Endodermal cell (in vitro differentiated cells): ENCODE measurements at regions not wholly inside any gene's neighbourhood (a gene's known extent, or its start where the extent isn't known, plus 50 kb on each side); places are given as distances from the start of the nearest gene placed in this dataset.
"Not testable (repeated sequence)": the region's sequence is repeated elsewhere in the genome, so short reads cannot be mapped to it uniquely, and the experiment has no call there.

Source experiments
- DNase-seq: peaks from one replicate; pipeline ENCODE4 v3.0.0-alpha.2; 2017
- H3K27ac ChIP-seq: 2 replicates; pipeline ENCODE4 v1.5.1; 2013; ENCODE audit warnings: mild to moderate bottlenecking, low read depth, low read length, moderate library complexity
- H3K27me3 ChIP-seq: 2 replicates; pipeline ENCODE4 v1.6.1; 2013; ENCODE audit warnings: mild to moderate bottlenecking, low read length, moderate library complexity; ENCODE audit not compliant: insufficient read depth, control insufficient read depth, poor library complexity, severe bottlenecking
- H3K36me3 ChIP-seq: 2 replicates; pipeline ENCODE4 v1.7.0; 2013; ENCODE audit warnings: mild to moderate bottlenecking, low read length, moderate library complexity; ENCODE audit not compliant: control insufficient read depth, insufficient read depth
- H3K4me1 ChIP-seq: one replicate; pipeline ENCODE4 v1.7.0; 2013; ENCODE audit warnings: low read length; ENCODE audit not compliant: control insufficient read depth, insufficient read depth
- H3K4me3 ChIP-seq: 2 replicates; pipeline ENCODE4 v1.5.1; 2013; ENCODE audit warnings: mild to moderate bottlenecking, low read length, moderate library complexity
- H3K9ac ChIP-seq: 2 replicates; pipeline ENCODE4 v1.6.1; 2013; ENCODE audit warnings: mild to moderate bottlenecking, low read length, moderate library complexity; ENCODE audit not compliant: poor library complexity, severe bottlenecking; ENCODE audit errors: extremely low read depth
- H3K9me3 ChIP-seq: 2 replicates; pipeline ENCODE4 v1.6.1; 2013; ENCODE audit warnings: mild to moderate bottlenecking, low read length, moderate library complexity; ENCODE audit not compliant: control insufficient read depth
- H3K27ac Mint-ChIP-seq: 2 replicates; pipeline ENCODE4 v1.8.0; 2020; ENCODE audit warnings: mixed read lengths
- H3K27me3 Mint-ChIP-seq: 2 replicates; pipeline ENCODE4 v1.8.0; 2021; ENCODE audit warnings: mild to moderate bottlenecking, mixed read lengths; ENCODE audit not compliant: insufficient read depth
- H3K36me3 Mint-ChIP-seq: 2 replicates; pipeline ENCODE4 v1.8.0; 2020; ENCODE audit warnings: low read depth, mixed read lengths
- H3K4me1 Mint-ChIP-seq: 2 replicates; pipeline ENCODE4 v1.8.0; 2020; ENCODE audit warnings: mixed read lengths
- H3K4me3 Mint-ChIP-seq: 2 replicates; pipeline ENCODE4 v1.8.0; 2020; ENCODE audit warnings: mild to moderate bottlenecking, moderate library complexity, mixed read lengths
- H3K9me3 Mint-ChIP-seq: 2 replicates; pipeline ENCODE4 v1.8.0; 2020; ENCODE audit warnings: mild to moderate bottlenecking, mixed read lengths
- CTCF ChIP-seq: fragments of 200-600 bp; sonication (generic); conservative IDR thresholded peaks from 2 replicates; pipeline ENCODE4 v1.5.0; 2021; ENCODE audit warnings: antibody characterized with exemption, mild to moderate bottlenecking
- WGBS, 2 experiments: methylation state at CpG; one replicate each; pipeline versions ENCODE4 v1.1.5 to v1.1.7; 2013; ENCODE audit warnings: missing lambda C conversion rate in 2 of 2, mixed read lengths in 1 of 2; ENCODE audit not compliant: insufficient coverage in 1 of 2, insufficient read length in 1 of 2; 5-methylcytosine and 5-hydroxymethylcytosine counted together

GRCh38 chr12:4833524-4833923, 76.2 kb upstream of the KCNA1 start:
- H3K36me3 Mint-ChIP-seq, result peaks cover 4% of the 10 kb centered on the region
- H3K36me3 ChIP-seq, result no peaks in the 10 kb centered on the region
- H3K4me3 ChIP-seq, result no peak overlapping the region
- no peak overlapping the region for H3K27ac ChIP-seq
- peaks cover 6% of the 10 kb centered on the region for H3K9me3 ChIP-seq
- peaks cover 3% of the 10 kb centered on the region for H3K27me3 Mint-ChIP-seq
- H3K4me3 Mint-ChIP-seq, result no peak overlapping the region
- peaks cover 9% of the 10 kb centered on the region for H3K4me1 Mint-ChIP-seq
- H3K9ac ChIP-seq, result no peak overlapping the region
- TF ChIP-seq CTCF, result no peak
- 77 to 92% methylated on average over 3 of the region's 3 CpGs for WGBS, 2 experiments
- no peak for DNase-seq
- H3K27me3 ChIP-seq, result no peaks in the 10 kb centered on the region
- H3K9me3 Mint-ChIP-seq, result peaks cover 3% of the 10 kb centered on the region
- H3K27ac Mint-ChIP-seq, result no peak overlapping the region
- no peaks in the 10 kb centered on the region for H3K4me1 ChIP-seq

DNA sequence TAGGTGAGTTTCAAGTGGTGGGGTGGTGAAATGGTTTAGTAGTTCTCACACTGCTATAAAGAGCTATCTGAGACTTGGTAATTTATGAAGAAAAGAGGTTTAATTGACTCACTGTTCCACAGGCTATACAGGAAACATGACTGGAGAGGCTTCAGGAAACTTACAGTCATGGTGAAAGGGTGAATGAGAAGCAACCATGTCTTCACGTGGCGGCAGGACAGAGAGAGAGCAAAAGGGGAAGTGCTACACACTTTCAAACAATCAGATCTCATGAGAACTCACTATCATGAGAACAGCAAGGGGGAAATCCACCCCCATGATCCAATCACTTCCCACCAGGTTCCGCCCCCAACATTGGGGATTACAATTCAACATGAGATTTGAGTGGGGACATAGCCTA, 67.3 kb upstream of the KCNA1 start:
- H3K9me3 Mint-ChIP-seq, H3K9ac ChIP-seq, H3K4me3 Mint-ChIP-seq, H3K36me3 Mint-ChIP-seq, H3K27me3 ChIP-seq, H3K4me1 ChIP-seq, H3K4me1 Mint-ChIP-seq, H3K9me3 ChIP-seq, H3K27ac ChIP-seq, H3K27me3 Mint-ChIP-seq, H3K4me3 ChIP-seq, H3K36me3 ChIP-seq, DNase-seq, H3K27ac Mint-ChIP-seq: not testable (repeated sequence)
- 91% methylated on average over 3 of the region's 3 CpGs; no CpG with 5 or more reads in 1 of the 2 experiments for WGBS, 2 experiments

DNA sequence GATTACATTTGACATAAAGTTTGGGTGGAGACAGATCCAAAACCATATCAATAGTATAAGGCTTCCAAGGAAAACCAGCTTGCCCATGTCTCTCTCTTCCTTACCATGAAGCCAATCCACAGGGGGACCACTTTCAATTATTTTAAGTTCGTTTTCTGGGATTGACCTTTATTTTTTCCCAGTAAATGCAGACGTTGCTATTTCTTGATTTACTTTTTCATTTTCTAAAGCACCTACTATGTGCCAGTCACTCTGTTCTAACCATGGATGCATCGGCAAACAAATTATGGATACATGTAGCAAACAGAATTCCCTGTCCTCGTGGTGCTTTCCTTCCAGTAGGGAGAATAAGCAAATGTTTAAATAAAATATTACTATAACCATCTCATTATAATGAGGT, 65.8 kb upstream of the KCNA1 start:
- H3K27ac Mint-ChIP-seq, result no peak overlapping the region
- no peak overlapping the region for H3K4me3 Mint-ChIP-seq
- H3K27ac ChIP-seq, result no peak overlapping the region
- no peak overlapping the region for H3K4me3 ChIP-seq
- TF ChIP-seq CTCF, result no peak
- H3K9me3 ChIP-seq, result no peaks in the 10 kb centered on the region
- H3K9ac ChIP-seq, result no peak overlapping the region
- H3K36me3 ChIP-seq, result no peaks in the 10 kb centered on the region
- H3K27me3 ChIP-seq, result no peaks in the 10 kb centered on the region
- H3K27me3 Mint-ChIP-seq, result no peaks in the 10 kb centered on the region
- H3K9me3 Mint-ChIP-seq, result peaks cover 3% of the 10 kb centered on the region
- H3K4me1 ChIP-seq, result no peaks in the 10 kb centered on the region
- no peak for DNase-seq
- no peaks in the 10 kb centered on the region for H3K4me1 Mint-ChIP-seq
- 77 to 92% methylated on average over 2 to 4 of the region's 4 CpGs for WGBS, 2 experiments
- H3K36me3 Mint-ChIP-seq, result peaks cover 6% of the 10 kb centered on the region

GRCh38 chr12:4847713-4848112, 62.0 kb upstream of the KCNA1 start:
- peak; percentile 13 for DNase-seq
- TF ChIP-seq CTCF, result no peak
- Mint-ChIP-seq H3K27me3 (no peaks in the 10 kb centered on the region), H3K4me3 (no peak overlapping the region), H3K27ac (no peak overlapping the region), H3K9me3 (peaks cover 2% of the 10 kb centered on the region), H3K36me3 (peaks cover 2% of the 10 kb centered on the region), H3K4me1 (no peaks in the 10 kb centered on the region)
- Histone ChIP-seq H3K4me1 (no peaks in the 10 kb centered on the region), H3K27me3 (no peaks in the 10 kb centered on the region), H3K36me3 (no peaks in the 10 kb centered on the region), H3K9me3 (no peaks in the 10 kb centered on the region), H3K4me3 (no peak overlapping the region), H3K9ac (no peak overlapping the region), H3K27ac (no peak overlapping the region)
